CD4-positive, CD25-positive, alpha-beta regulatory T cell (primary cell): ENCODE measurements at regions not wholly inside any gene's neighbourhood (a gene's known extent, or its start where the extent isn't known, plus 50 kb on each side); places are given as distances from the start of the nearest gene placed in this dataset.

Source experiments
- ATAC-seq, 2 donors: fragments of 150-1000 bp; cut with Tn5 transposase; one replicate each; pipeline ENCODE4 v1.10.0; 2021; ENCODE audit warnings: low read depth in 2 of 2, moderate number of reproducible peaks in 2 of 2, moderate library complexity in 1 of 2
- DNase-seq, 3 donors: peaks; one replicate each; pipeline versions ENCODE4 v3.0.0 to v3.0.0-alpha.2; 2012 to 2022; ENCODE audit warnings: mixed read lengths in 1 of 3
- H3K27ac ChIP-seq: one replicate; pipeline ENCODE4 v1.7.0; 2013; ENCODE audit warnings: mild to moderate bottlenecking, low read length; ENCODE audit not compliant: insufficient read depth, poor library complexity, severe bottlenecking
- H3K27me3 ChIP-seq: one replicate; pipeline ENCODE4 v1.7.0; 2013; ENCODE audit warnings: low read length; ENCODE audit not compliant: control insufficient read depth, insufficient read depth
- H3K36me3 ChIP-seq: one replicate; pipeline ENCODE4 v1.7.0; 2013; ENCODE audit warnings: mild to moderate bottlenecking, low read length, moderate library complexity; ENCODE audit not compliant: control insufficient read depth, insufficient read depth
- H3K4me1 ChIP-seq: 2 replicates; pipeline ENCODE4 v1.7.0; 2013; ENCODE audit warnings: mild to moderate bottlenecking, low read length; ENCODE audit not compliant: insufficient read depth, control insufficient read depth, poor library complexity, severe bottlenecking
- H3K4me3 ChIP-seq: one replicate; pipeline ENCODE4 v1.7.0; 2013; ENCODE audit warnings: low read depth, mild to moderate bottlenecking, low read length, moderate library complexity
- H3K9me3 ChIP-seq, 2 experiments: 1 replicate in 1 of 2; 2 replicates in 1 of 2; pipeline ENCODE4 v1.7.0; 2013; ENCODE audit warnings: low read length in 2 of 2, mild to moderate bottlenecking in 1 of 2, moderate library complexity in 1 of 2; ENCODE audit not compliant: control insufficient read depth in 2 of 2
- H3K27ac Mint-ChIP-seq, 3 donors: one replicate each; pipeline ENCODE4 v1.8.0; 2020 to 2022; ENCODE audit warnings: mild to moderate bottlenecking in 3 of 3, mixed read lengths in 3 of 3, moderate library complexity in 2 of 3
- H3K27me3 Mint-ChIP-seq: one replicate; pipeline ENCODE4 v1.8.0; 2022; ENCODE audit warnings: mild to moderate bottlenecking, mixed read lengths
- H3K36me3 Mint-ChIP-seq: one replicate; pipeline ENCODE4 v1.8.0; 2020; ENCODE audit warnings: mixed read lengths
- H3K4me1 Mint-ChIP-seq, 4 donors: one replicate each; pipeline ENCODE4 v1.8.0; 2020 to 2022; ENCODE audit warnings: mixed read lengths in 4 of 4, mild to moderate bottlenecking in 1 of 4
- H3K4me3 Mint-ChIP-seq, 4 donors: one replicate each; pipeline ENCODE4 v1.8.0; 2020 to 2022; ENCODE audit warnings: mild to moderate bottlenecking in 4 of 4, mixed read lengths in 4 of 4, moderate library complexity in 3 of 4
- H3K9me3 Mint-ChIP-seq, 7 donors: one replicate each; pipeline ENCODE4 v1.8.0; 2020 to 2022; ENCODE audit warnings: mixed read lengths in 7 of 7, mild to moderate bottlenecking in 3 of 7, moderate library complexity in 2 of 7

- Histone ChIP-seq H3K4me1 (no peaks in the 10 kb centered on the region), H3K36me3 (no peaks in the 10 kb centered on the region), H3K27ac (no peak overlapping the region), H3K9me3 (no peaks in the 10 kb centered on the region), H3K27me3 (no peaks in the 10 kb centered on the region), H3K4me3 (no peak overlapping the region)
- DNase-seq (no peak), ATAC-seq (no peak)
- H3K9me3 Mint-ChIP-seq = no peaks in the 10 kb centered on the region
- no peak overlapping the region for H3K4me3 Mint-ChIP-seq
- no peaks in the 10 kb centered on the region for H3K36me3 Mint-ChIP-seq
- H3K27me3 Mint-ChIP-seq = no peaks in the 10 kb centered on the region
- H3K4me1 Mint-ChIP-seq = no peaks in the 10 kb centered on the region
- no peak overlapping the region for H3K27ac Mint-ChIP-seq
These were observed 419.1 kb upstream of the SGCG start for GRCh38 chr13:22761709-22762108.

- Histone ChIP-seq H3K27ac (no peak overlapping the region), H3K4me3 (no peak overlapping the region), H3K9me3 (no peaks in the 10 kb centered on the region), H3K36me3 (no peaks in the 10 kb centered on the region), H3K4me1 (no peaks in the 10 kb centered on the region), H3K27me3 (no peaks in the 10 kb centered on the region)
- Mint-ChIP-seq H3K4me1 (no peaks in the 10 kb centered on the region), H3K27me3 (no peaks in the 10 kb centered on the region), H3K9me3 (no peaks in the 10 kb centered on the region), H3K36me3 (no peaks in the 10 kb centered on the region), H3K4me3 (no peak overlapping the region), H3K27ac (no peak overlapping the region)
- ATAC-seq (no peak), DNase-seq (no peak)
These were observed 415.2 kb upstream of the SGCG start for GRCh38 chr13:22765547-22765946.

GRCh38 chr13:22770891-22771290 is 409.9 kb upstream of the SGCG start:
- Histone ChIP-seq H3K36me3 (no peaks in the 10 kb centered on the region), H3K27me3 (no peaks in the 10 kb centered on the region), H3K4me1 (no peaks in the 10 kb centered on the region), H3K4me3 (no peak overlapping the region), H3K9me3 (no peaks in the 10 kb centered on the region), H3K27ac (no peak overlapping the region)
- Mint-ChIP-seq H3K4me3 (no peak overlapping the region), H3K27me3 (no peaks in the 10 kb centered on the region), H3K27ac (no peak overlapping the region), H3K9me3 (peaks cover 0 to 8% (median 0%) of the 10 kb centered on the region in 7 donors), H3K36me3 (no peaks in the 10 kb centered on the region), H3K4me1 (no peaks in the 10 kb centered on the region)
- ATAC-seq = no peak
- no peak for DNase-seq

GRCh38 chr13:22773465-22773864 is 407.3 kb upstream of the SGCG start:
- no peak overlapping the region for H3K4me3 ChIP-seq
- H3K36me3 ChIP-seq = no peaks in the 10 kb centered on the region
- Mint-ChIP-seq H3K9me3 (peaks cover 0 to 9% (median 0%) of the 10 kb centered on the region in 7 donors), H3K4me1 (no peaks in the 10 kb centered on the region), H3K4me3 (no peak overlapping the region), H3K27ac (no peak overlapping the region), H3K36me3 (no peaks in the 10 kb centered on the region), H3K27me3 (no peaks in the 10 kb centered on the region)
- ATAC-seq (no peak), DNase-seq (no peak)
- H3K4me1 ChIP-seq = no peaks in the 10 kb centered on the region
- H3K27me3 ChIP-seq = no peaks in the 10 kb centered on the region
- no peak overlapping the region for H3K27ac ChIP-seq
- H3K9me3 ChIP-seq = no peaks in the 10 kb centered on the region

DNA sequence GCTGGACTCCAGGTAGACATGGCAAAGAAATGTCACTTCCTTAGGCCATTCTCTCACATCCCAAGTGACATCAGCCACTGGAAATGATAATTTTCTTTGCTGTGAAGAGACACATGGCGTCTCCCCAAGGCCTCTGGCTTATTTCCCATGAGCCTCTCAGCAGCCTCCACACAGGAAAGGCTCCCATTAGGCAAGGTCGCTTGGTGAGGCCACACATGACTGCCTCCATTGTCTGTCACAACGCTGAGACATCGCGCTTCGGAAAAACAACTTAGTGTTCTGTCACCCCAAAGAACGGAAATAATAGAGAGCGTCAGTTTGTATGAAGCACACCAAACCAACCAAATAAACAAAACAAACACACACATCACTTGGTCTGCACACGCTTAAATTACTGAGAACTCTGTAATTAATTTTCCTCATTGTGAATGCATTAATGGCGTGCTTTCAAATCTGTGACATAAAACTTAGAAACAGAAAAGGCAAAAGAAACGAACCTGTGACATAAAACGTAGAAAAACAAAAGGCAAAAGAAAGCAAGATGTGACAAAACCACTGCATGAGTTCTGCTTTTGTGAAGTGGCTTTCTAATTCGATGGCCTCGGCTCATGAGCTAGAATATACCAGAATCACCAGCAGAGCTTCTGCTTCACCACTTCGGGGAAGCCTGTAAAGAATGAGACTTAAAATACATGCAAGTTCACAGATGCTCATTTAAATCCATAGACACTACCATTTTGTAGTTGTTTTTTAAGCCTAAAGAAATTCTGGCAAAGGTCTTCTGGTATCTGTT is 404.2 kb upstream of the SGCG start:
- no peak overlapping the region for H3K27ac Mint-ChIP-seq
- Histone ChIP-seq H3K36me3 (no peaks in the 10 kb centered on the region), H3K4me3 (no peak overlapping the region), H3K27ac (no peak overlapping the region), H3K9me3 (no peaks in the 10 kb centered on the region), H3K27me3 (no peaks in the 10 kb centered on the region), H3K4me1 (no peaks in the 10 kb centered on the region)
- no peaks in the 10 kb centered on the region for H3K36me3 Mint-ChIP-seq
- H3K4me3 Mint-ChIP-seq = no peak overlapping the region
- peaks cover 0 to 9% (median 0%) of the 10 kb centered on the region in 7 donors for H3K9me3 Mint-ChIP-seq
- ATAC-seq = no peak
- no peak for DNase-seq
- H3K4me1 Mint-ChIP-seq = no peaks in the 10 kb centered on the region
- no peaks in the 10 kb centered on the region for H3K27me3 Mint-ChIP-seq

GRCh38 chr13:22777207-22777606 is 403.6 kb upstream of the SGCG start:
- DNase-seq = no peak

GRCh38 chr13:22789027-22789593 is 391.7 kb upstream of the SGCG start:
- no peaks in the 10 kb centered on the region for H3K4me1 Mint-ChIP-seq
- DNase-seq = no peak
- H3K9me3 Mint-ChIP-seq = peaks cover 0 to 3% (median 0%) of the 10 kb centered on the region in 7 donors
- no peaks in the 10 kb centered on the region for H3K4me1 ChIP-seq
- H3K4me3 Mint-ChIP-seq = no peak overlapping the region
- no peaks in the 10 kb centered on the region for H3K36me3 ChIP-seq
- peaks cover 5% of the 10 kb centered on the region for H3K27me3 Mint-ChIP-seq
- no peaks in the 10 kb centered on the region for H3K27me3 ChIP-seq
- H3K36me3 Mint-ChIP-seq = no peaks in the 10 kb centered on the region
- no peak for ATAC-seq
- H3K27ac ChIP-seq = no peak overlapping the region
- no peaks in the 10 kb centered on the region for H3K9me3 ChIP-seq
- H3K27ac Mint-ChIP-seq = no peak overlapping the region
- no peak overlapping the region for H3K4me3 ChIP-seq

More at GRCh38 chr13:22777207-22777606, 403.6 kb upstream of the SGCG start:
- H3K36me3 Mint-ChIP-seq = no peaks in the 10 kb centered on the region
- H3K4me3 Mint-ChIP-seq = no peak overlapping the region
- H3K9me3 Mint-ChIP-seq = peaks cover 0 to 9% (median 0%) of the 10 kb centered on the region in 7 donors
- no peak for ATAC-seq
- Histone ChIP-seq H3K27me3 (no peaks in the 10 kb centered on the region), H3K4me3 (no peak overlapping the region), H3K27ac (no peak overlapping the region), H3K9me3 (no peaks in the 10 kb centered on the region), H3K36me3 (no peaks in the 10 kb centered on the region), H3K4me1 (no peaks in the 10 kb centered on the region)
- H3K4me1 Mint-ChIP-seq = no peaks in the 10 kb centered on the region
- H3K27me3 Mint-ChIP-seq = no peaks in the 10 kb centered on the region
- H3K27ac Mint-ChIP-seq = no peak overlapping the region

DNA sequence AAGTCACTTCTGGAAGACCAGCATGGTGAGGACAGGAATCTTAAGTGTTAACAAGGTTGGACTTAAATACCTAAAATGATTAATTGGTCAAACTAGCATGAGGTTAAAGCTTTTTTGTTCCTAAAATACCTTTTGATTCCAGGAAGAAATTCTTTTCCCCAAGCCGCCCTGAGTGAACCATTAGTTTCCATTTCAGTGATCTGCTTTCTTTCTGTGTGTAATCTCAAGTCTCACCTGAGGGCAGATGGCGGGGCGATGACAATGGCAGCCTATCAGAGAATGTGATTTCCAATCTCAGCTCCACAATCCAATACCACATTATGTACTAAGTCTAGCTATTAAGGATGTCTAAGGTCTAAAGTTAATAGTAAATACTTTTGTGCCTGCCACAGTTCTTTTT is 390.9 kb upstream of the SGCG start:
- Mint-ChIP-seq H3K4me3 (no peak overlapping the region), H3K27me3 (peaks cover 2% of the 10 kb centered on the region), H3K9me3 (peaks cover 0 to 3% (median 0%) of the 10 kb centered on the region in 7 donors), H3K4me1 (no peaks in the 10 kb centered on the region), H3K36me3 (no peaks in the 10 kb centered on the region), H3K27ac (no peak overlapping the region)
- Histone ChIP-seq H3K27me3 (no peaks in the 10 kb centered on the region), H3K4me1 (no peaks in the 10 kb centered on the region), H3K27ac (no peak overlapping the region), H3K9me3 (no peaks in the 10 kb centered on the region), H3K36me3 (no peaks in the 10 kb centered on the region), H3K4me3 (no peak overlapping the region)
- ATAC-seq (no peak), DNase-seq (no peak)
